PC-3 (cell line): ENCODE measurements at regions not wholly inside any gene's neighbourhood (a gene's known extent, or its start where the extent isn't known, plus 50 kb on each side); places are given as distances from the start of the nearest gene placed in this dataset.

Experiments
- EZH2 ChIP-seq: fragments of 300-600 bp; sonication (generic); IDR thresholded peaks from one replicate; pipeline ENCODE4 v1.6.1; 2017; ENCODE audit warnings: antibody characterized with exemption, mild to moderate bottlenecking, low read length; ENCODE audit not compliant: unreplicated experiment
- TF ChIP-seq, protein P1 (sequence below): fragments of 300-600 bp; sonication (generic); conservative IDR thresholded peaks from 2 replicates; pipeline ENCODE4 v1.5.1; 2017; ENCODE audit warnings: antibody characterized with exemption, low read depth, mild to moderate bottlenecking, low read length

DNA sequence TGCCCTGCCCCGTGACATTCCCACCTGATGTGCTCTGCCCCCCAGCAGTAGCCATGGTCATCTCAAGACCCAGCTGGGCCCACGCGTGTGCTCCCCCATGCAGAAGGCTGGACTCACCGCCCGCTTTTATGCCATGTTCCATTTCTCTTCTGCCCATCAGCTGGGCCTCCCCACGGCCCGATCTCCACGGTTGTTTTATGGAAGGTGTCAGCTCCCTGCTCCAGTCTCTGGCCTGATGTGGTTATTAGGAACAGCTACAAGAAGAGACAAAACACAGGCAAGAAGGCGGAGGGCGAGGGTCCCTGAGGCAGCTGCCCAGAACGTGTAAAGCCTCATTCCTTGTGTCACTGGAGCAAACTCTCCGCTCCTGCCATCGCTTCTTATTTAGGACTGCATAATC, 50.2 kb upstream of the DISP3 start:
- TF ChIP-seq EZH2 = no peak
- TF ChIP-seq, protein P1, sequence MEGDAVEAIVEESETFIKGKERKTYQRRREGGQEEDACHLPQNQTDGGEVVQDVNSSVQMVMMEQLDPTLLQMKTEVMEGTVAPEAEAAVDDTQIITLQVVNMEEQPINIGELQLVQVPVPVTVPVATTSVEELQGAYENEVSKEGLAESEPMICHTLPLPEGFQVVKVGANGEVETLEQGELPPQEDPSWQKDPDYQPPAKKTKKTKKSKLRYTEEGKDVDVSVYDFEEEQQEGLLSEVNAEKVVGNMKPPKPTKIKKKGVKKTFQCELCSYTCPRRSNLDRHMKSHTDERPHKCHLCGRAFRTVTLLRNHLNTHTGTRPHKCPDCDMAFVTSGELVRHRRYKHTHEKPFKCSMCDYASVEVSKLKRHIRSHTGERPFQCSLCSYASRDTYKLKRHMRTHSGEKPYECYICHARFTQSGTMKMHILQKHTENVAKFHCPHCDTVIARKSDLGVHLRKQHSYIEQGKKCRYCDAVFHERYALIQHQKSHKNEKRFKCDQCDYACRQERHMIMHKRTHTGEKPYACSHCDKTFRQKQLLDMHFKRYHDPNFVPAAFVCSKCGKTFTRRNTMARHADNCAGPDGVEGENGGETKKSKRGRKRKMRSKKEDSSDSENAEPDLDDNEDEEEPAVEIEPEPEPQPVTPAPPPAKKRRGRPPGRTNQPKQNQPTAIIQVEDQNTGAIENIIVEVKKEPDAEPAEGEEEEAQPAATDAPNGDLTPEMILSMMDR = no peak
